ENCODE measurements at regions not wholly inside any gene's neighbourhood (a gene's known extent, or its start where the extent isn't known, plus 50 kb on each side); places are given as distances from the start of the nearest gene placed in this dataset.

DNA sequence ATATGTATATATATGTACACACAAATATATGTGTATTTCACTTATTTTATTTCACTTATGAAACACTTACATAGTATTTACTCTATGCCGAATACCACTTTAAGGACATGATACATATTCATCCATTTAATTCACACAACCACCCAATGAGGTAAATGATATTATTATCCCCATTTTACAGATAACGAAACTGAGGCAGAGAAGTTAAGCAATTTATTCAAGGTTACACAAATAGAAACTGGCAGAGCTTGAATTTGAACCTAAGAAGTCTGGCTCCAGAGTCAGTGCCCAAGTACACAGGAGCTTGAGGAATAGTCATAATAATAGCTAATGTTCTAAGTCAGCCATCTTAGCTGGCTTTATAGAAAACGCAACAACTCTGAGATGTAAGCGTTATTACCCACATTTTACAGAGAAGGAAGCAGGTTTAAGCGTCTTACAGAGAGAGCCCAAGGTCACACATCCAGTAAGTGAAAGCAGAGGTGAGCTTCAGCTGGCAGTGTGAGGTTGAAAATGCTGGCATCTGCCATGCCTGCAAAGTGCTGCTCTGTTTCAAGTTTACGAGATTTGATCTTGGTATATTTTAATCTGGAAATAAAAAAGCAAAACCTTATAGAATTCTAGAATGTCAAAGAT lies 326.9 kb downstream of the LPIN1 start:
- no peak for DNase-seq (ENCODE audit: low read depth in 2 of 2)
- no peak overlapping the region for H3K4me3 ChIP-seq (replicated peaks in 1 of 2; ENCODE audit: low read depth in 2 of 2, low read length in 2 of 2)
- no peak for TF ChIP-seq CTCF (IDR thresholded peaks at IDR 0.05; ENCODE audit: low read depth, low read length)

GRCh38 chr2:12074126-12074844 lies 327.9 kb downstream of the LPIN1 start:
- TF ChIP-seq CTCF (IDR thresholded peaks at IDR 0.05; ENCODE audit: low read depth, low read length), result no peak
- no peak overlapping the region for H3K4me3 ChIP-seq (replicated peaks in 1 of 2; ENCODE audit: low read depth in 2 of 2, low read length in 2 of 2)
- DNase-seq (ENCODE audit: low read depth in 2 of 2), result no peak

GRCh38 chr2:12074845-12075217 lies 328.4 kb downstream of the LPIN1 start:
- no peak for TF ChIP-seq CTCF (IDR thresholded peaks at IDR 0.05; ENCODE audit: low read depth, low read length)
- no peak for DNase-seq (ENCODE audit: low read depth in 2 of 2)

GRCh38 chr2:12075603-12076002 lies 329.2 kb downstream of the LPIN1 start:
- DNase-seq (ENCODE audit: low read depth in 2 of 2), result no peak
- no peak overlapping the region for H3K4me3 ChIP-seq (replicated peaks in 1 of 2; ENCODE audit: low read depth in 2 of 2, low read length in 2 of 2)
- TF ChIP-seq CTCF (IDR thresholded peaks at IDR 0.05; ENCODE audit: low read depth, low read length), result no peak

More at GRCh38 chr2:12074845-12075217, 328.4 kb downstream of the LPIN1 start:
- H3K4me3 ChIP-seq (replicated peaks in 1 of 2; ENCODE audit: low read depth in 2 of 2, low read length in 2 of 2), result no peak overlapping the region

GRCh38 chr2:12076810-12077209 lies 330.4 kb downstream of the LPIN1 start:
- no peak overlapping the region for H3K4me3 ChIP-seq (replicated peaks in 1 of 2; ENCODE audit: low read depth in 2 of 2, low read length in 2 of 2)
- no peak for TF ChIP-seq CTCF (IDR thresholded peaks at IDR 0.05; ENCODE audit: low read depth, low read length)
- peak; percentile 7 to 41 for DNase-seq (ENCODE audit: low read depth in 2 of 2)

GRCh38 chr2:12080360-12080759 lies 333.9 kb downstream of the LPIN1 start:
- no peak for TF ChIP-seq CTCF (IDR thresholded peaks at IDR 0.05; ENCODE audit: low read depth, low read length)
- H3K4me3 ChIP-seq (replicated peaks in 1 of 2; ENCODE audit: low read depth in 2 of 2, low read length in 2 of 2), result no peak overlapping the region
- DNase-seq (ENCODE audit: low read depth in 2 of 2), result no peak

Measured in cardiac fibroblast (primary cell).